GM18517 (cell line): ENCODE measurements at regions not wholly inside any gene's neighbourhood (a gene's known extent, or its start where the extent isn't known, plus 50 kb on each side); places are given as distances from the start of the nearest gene placed in this dataset.
A peak's percentile ranks its signal among the peaks of the same experiment; 100 is the strongest.

Source experiments
- ATAC-seq: cut with Tn5 transposase; IDR thresholded peaks from one replicate; pipeline ENCODE4 v1.9.1; 2021; ENCODE audit warnings: mild to moderate bottlenecking, moderate library complexity; ENCODE audit not compliant: unreplicated experiment

GRCh38 chr1:219405531-219406331 is 207.2 kb downstream of the ZC3H11B start:
- ATAC-seq, result no peak

DNA sequence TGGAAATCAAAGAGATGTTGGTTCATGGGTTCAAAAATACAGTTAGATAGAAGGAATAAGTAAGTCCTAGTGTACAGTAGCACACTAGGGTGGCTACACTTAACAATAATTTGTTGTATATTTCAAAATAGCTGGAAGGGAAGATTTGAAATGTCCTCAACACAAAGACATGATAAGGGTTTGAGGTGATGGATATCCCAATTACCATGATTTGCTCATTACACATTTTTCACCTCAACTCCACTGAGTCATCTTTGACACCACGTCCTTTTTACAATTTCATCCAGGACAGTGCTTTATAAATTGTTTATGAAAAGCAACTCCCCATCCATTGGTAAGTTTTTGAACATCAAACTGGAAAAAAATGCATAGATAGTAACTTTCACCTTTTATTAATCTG is 208.3 kb downstream of the ZC3H11B start:
- no peak for ATAC-seq

- ATAC-seq, result no peak
Measured at GRCh38 chr1:219402925-219403324, 210.0 kb downstream of the ZC3H11B start.

GRCh38 chr1:219401724-219402625 is 210.9 kb downstream of the ZC3H11B start:
- ATAC-seq, result no peak

DNA sequence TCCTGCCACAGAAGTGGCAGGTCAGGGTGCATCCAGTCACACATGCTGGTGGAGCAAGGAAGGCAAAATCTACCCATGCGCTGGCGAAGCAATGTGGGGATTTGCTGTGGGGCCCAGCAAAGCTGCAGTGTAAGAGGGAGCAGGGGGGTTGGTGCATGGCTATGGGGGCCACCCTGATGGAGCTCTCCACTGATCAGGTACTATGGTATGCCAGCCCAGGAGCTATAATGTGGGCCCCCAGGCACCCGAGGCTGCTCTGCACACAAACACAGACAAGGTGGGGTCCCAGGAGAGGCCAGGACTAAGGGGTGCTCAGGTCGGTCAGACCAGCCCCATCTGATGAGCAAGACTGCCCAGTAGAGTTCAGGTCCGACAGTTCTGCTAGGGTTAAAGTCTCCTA is 213.5 kb downstream of the ZC3H11B start:
- ATAC-seq, result no peak

- ATAC-seq, result no peak
Measured at GRCh38 chr1:219398815-219399396, 214.0 kb downstream of the ZC3H11B start.

- ATAC-seq, result no peak
Measured at GRCh38 chr1:219397511-219397910, 215.4 kb downstream of the ZC3H11B start.

GRCh38 chr1:219391297-219391696 is 217.6 kb downstream of the LYPLAL1 start:
- ATAC-seq, result no peak

GRCh38 chr1:219387211-219387610 is 213.5 kb downstream of the LYPLAL1 start:
- no peak for ATAC-seq

- ATAC-seq, result peak; percentile 80
Measured at GRCh38 chr1:219385787-219386427, 212.2 kb downstream of the LYPLAL1 start.

DNA sequence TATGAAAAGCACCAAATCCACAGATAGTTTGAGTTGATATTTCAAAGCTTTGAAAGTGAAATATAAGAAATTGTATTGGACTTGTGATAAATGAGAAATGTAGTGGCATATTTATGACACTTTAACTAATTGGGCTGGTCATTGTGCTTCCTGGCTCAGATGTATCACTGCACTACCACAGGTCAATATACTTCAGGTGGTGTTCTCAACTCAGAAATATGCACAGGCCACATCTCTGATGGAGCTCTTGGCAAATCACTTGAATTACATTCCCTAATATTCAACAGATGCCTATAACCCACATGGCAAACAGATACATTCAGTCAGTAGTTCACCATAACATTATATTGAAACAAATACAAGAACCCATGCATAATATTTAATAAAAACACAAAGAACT is 209.6 kb downstream of the LYPLAL1 start:
- ATAC-seq, result no peak

GRCh38 chr1:219381396-219381795 is 207.7 kb downstream of the LYPLAL1 start:
- no peak for ATAC-seq

DNA sequence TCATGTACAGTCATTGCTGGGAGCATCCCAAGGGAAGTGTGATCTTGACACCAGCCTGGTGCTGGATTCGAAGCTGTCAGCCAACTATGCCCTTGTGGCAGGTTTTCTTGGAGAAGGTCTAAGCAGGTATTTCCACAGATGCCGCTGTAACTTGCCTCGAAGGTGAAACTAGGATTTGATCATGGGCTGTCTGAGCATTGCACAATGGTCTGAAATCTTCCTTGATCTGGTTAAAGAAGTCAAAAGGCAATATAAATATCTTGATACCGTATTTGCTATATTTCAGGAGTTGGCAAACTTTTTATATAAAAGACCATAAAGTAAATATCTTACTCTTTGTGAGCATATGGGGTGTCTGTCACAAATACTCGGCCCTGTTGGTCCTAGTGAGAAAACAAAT is 206.8 kb downstream of the LYPLAL1 start:
- ATAC-seq, result no peak

- no peak for ATAC-seq
Measured at GRCh38 chr1:219379691-219380090, 206.0 kb downstream of the LYPLAL1 start.

DNA sequence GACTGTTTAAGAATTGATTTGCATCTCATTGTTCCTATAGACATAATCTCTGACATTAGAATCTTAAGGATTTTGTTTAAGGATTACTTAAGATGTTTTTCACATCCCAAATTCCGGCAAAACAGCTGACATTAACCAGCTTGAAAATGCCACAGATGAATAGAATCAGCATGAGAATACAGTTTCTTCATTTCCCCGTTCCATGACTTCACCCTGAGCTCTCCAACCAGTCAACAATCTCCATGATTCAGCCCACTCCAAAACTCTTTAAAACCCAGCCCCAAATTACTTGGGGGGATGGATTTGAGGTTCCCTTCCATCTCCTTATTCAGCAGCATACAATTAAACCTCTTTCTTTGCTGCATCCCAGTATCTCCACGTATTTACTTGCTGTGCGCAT is 201.0 kb downstream of the LYPLAL1 start:
- no peak for ATAC-seq

GRCh38 chr1:219374046-219374566 is 200.4 kb downstream of the LYPLAL1 start:
- ATAC-seq, result no peak

- no peak for ATAC-seq
Measured at GRCh38 chr1:219373616-219373935, 199.9 kb downstream of the LYPLAL1 start.

GRCh38 chr1:219372916-219373615 is 199.4 kb downstream of the LYPLAL1 start:
- ATAC-seq, result no peak

- ATAC-seq, result no peak
Measured at GRCh38 chr1:219371471-219371870, 197.8 kb downstream of the LYPLAL1 start.

DNA sequence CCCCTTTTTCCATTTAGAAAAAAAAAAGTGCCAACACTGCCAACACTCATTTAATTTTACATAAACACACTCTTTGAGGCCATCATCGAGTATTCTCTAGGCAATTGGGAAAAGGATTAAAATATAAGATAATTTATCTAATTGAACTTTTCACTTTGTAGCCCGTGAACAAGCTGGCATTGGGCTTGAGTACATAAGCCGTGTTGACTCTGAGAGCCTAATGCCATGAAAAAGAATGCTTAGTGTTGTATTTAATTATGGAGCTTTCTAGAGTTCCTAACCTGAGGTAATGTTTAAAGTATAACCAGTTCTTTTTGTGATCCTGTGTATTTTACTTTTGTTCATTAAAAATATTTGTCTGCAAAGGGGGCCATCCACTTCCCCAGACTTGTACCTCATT is 193.8 kb downstream of the LYPLAL1 start:
- ATAC-seq, result no peak
